Breast epithelium (tissue), 4 donors: ENCODE measurements at regions not wholly inside any gene's neighbourhood (a gene's known extent, or its start where the extent isn't known, plus 50 kb on each side); places are given as distances from the start of the nearest gene placed in this dataset.

Experiments used
- DNase-seq, 2 donors: peaks; one replicate each; pipeline ENCODE4 v3.0.0-alpha.2; 2019; ENCODE audit warnings: low spot score in 2 of 2
- H3K27ac ChIP-seq, 2 donors: fragments of 200-600 bp; sonication (generic) in 1 of 2; one replicate each; pipeline ENCODE4 v1.5.1; 2016 to 2019; ENCODE audit warnings: mild to moderate bottlenecking in 1 of 2
- H3K27me3 ChIP-seq, 2 donors: fragments of 200-600 bp; sonication (generic) in 1 of 2; one replicate each; pipeline versions ENCODE4 v1.5.1 to v1.6.0; 2017 to 2019; ENCODE audit warnings: control low read depth in 1 of 2, mild to moderate bottlenecking in 1 of 2
- H3K36me3 ChIP-seq: fragments of 200-600 bp; one replicate; pipeline ENCODE4 v1.5.1; 2019
- H3K4me1 ChIP-seq, 2 donors: fragments of 200-600 bp; sonication (generic); one replicate each; pipeline ENCODE4 v1.5.1; 2016 to 2019; ENCODE audit warnings: control low read depth in 1 of 2
- H3K4me3 ChIP-seq, 3 donors: fragments of 200-600 bp; sonication (generic); 1 replicate in 2 of 3; 2 replicates in 1 of 3; pipeline ENCODE4 v1.5.1; 2016 to 2019; ENCODE audit warnings: mild to moderate bottlenecking in 3 of 3, moderate library complexity in 2 of 3
- H3K9me3 ChIP-seq, 2 donors: fragments of 200-600 bp; sonication (generic) in 1 of 2; one replicate each; pipeline ENCODE4 v1.5.1; 2016 to 2019; ENCODE audit warnings: control low read depth in 1 of 2
- CTCF ChIP-seq, 3 donors: fragments of 450-650 bp; IDR thresholded peaks; one replicate each; pipeline ENCODE4 v1.5.1; 2016 to 2017; ENCODE audit warnings: antibody characterized with exemption in 3 of 3, mild to moderate bottlenecking in 3 of 3, moderate library complexity in 3 of 3
- POLR2A ChIP-seq: fragments of 450-650 bp; IDR thresholded peaks from one replicate; pipeline ENCODE4 v1.6.1; 2016; ENCODE audit warnings: antibody characterized with exemption, mild to moderate bottlenecking, moderate library complexity
- POLR2AphosphoS5 ChIP-seq, 3 donors: sonication (generic); formaldehyde crosslinking; IDR thresholded peaks; one replicate each; pipeline ENCODE4 v1.6.1; 2017; ENCODE audit warnings: antibody characterized with exemption in 3 of 3
- intact Hi-C: fragments of 100-400 bp; cut with DNase I; formaldehyde crosslinking; loops from one replicate; pipeline ENCODE4 v1.15.1; 2023; ENCODE audit warnings: low total_unique reads

GRCh38 chr11:70908223-70908622, 344.2 kb downstream of the SHANK2 start:
- DNase-seq: peak in 1 of 2 donors; percentile 45
- intact Hi-C loops: no loop called here
- no peak for TF ChIP-seq POLR2A
- TF ChIP-seq POLR2AphosphoS5 (IDR thresholded peaks at IDR 0.05): no peak
- no peak for TF ChIP-seq CTCF (IDR thresholded peaks at IDR 0.05)

GRCh38 chr11:70910835-70911234, 341.5 kb downstream of the SHANK2 start:
- intact Hi-C loops: no loop called here
- H3K9me3 ChIP-seq: no peaks in the 10 kb centered on the region
- no peak for TF ChIP-seq CTCF (IDR thresholded peaks at IDR 0.05)
- no peak for TF ChIP-seq POLR2AphosphoS5 (IDR thresholded peaks at IDR 0.05)
- no peak for TF ChIP-seq POLR2A

More at GRCh38 chr11:70908223-70908622, 344.2 kb downstream of the SHANK2 start:
- Histone ChIP-seq H3K27ac (no peak overlapping the region), H3K9me3 (no peaks in the 10 kb centered on the region), H3K4me1 (no peaks in the 10 kb centered on the region), H3K36me3 (no peaks in the 10 kb centered on the region), H3K27me3 (no peaks in the 10 kb centered on the region), H3K4me3 (no peak overlapping the region)

GRCh38 chr11:70912226-70912840, 340.0 kb downstream of the SHANK2 start:
- Histone ChIP-seq H3K4me3 (no peak overlapping the region), H3K36me3 (no peaks in the 10 kb centered on the region), H3K9me3 (no peaks in the 10 kb centered on the region), H3K4me1 (no peaks in the 10 kb centered on the region), H3K27ac (no peak overlapping the region), H3K27me3 (no peaks in the 10 kb centered on the region)
- TF ChIP-seq POLR2AphosphoS5 (IDR thresholded peaks at IDR 0.05): no peak
- intact Hi-C loops: no loop called here
- DNase-seq: peak in 1 of 2 donors; percentile 17

More at GRCh38 chr11:70910835-70911234, 341.5 kb downstream of the SHANK2 start:
- Histone ChIP-seq H3K27ac (no peak overlapping the region), H3K27me3 (no peaks in the 10 kb centered on the region), H3K4me1 (no peaks in the 10 kb centered on the region), H3K36me3 (no peaks in the 10 kb centered on the region), H3K4me3 (no peak overlapping the region)
- DNase-seq: peak in 1 of 2 donors; percentile 3

GRCh38 chr11:70913715-70914231, 338.6 kb downstream of the SHANK2 start:
- peak; percentile 15 to 18 for DNase-seq
- no peak overlapping the region for H3K4me3 ChIP-seq
- H3K27ac ChIP-seq: peak overlapping the region; percentile 20 to 60

GRCh38 chr11:70914496-70914895, 337.9 kb downstream of the SHANK2 start:
- intact Hi-C loops: no loop called here
- TF ChIP-seq POLR2A (no peak), CTCF (IDR thresholded peaks at IDR 0.05) (no peak), POLR2AphosphoS5 (IDR thresholded peaks at IDR 0.05) (no peak)
- Histone ChIP-seq H3K9me3 (no peaks in the 10 kb centered on the region), H3K27ac (peak overlapping the region in 1 of 2 donors; percentile 60), H3K36me3 (no peaks in the 10 kb centered on the region), H3K27me3 (no peaks in the 10 kb centered on the region), H3K4me1 (no peaks in the 10 kb centered on the region), H3K4me3 (no peak overlapping the region)
- peak in 1 of 2 donors; percentile 14 for DNase-seq

More at GRCh38 chr11:70913715-70914231, 338.6 kb downstream of the SHANK2 start:
- no peaks in the 10 kb centered on the region for H3K36me3 ChIP-seq
- H3K27me3 ChIP-seq: no peaks in the 10 kb centered on the region
- no peaks in the 10 kb centered on the region for H3K4me1 ChIP-seq
- TF ChIP-seq POLR2AphosphoS5 (IDR thresholded peaks at IDR 0.05) (no peak), POLR2A (no peak)
- intact Hi-C loops: no loop called here
- no peaks in the 10 kb centered on the region for H3K9me3 ChIP-seq

- Histone ChIP-seq H3K27ac (no peak overlapping the region), H3K27me3 (no peaks in the 10 kb centered on the region), H3K4me1 (no peaks in the 10 kb centered on the region), H3K36me3 (no peaks in the 10 kb centered on the region), H3K4me3 (no peak overlapping the region), H3K9me3 (peaks cover 0 to 3% of the 10 kb centered on the region in 2 donors)
- intact Hi-C loops: no loop called here
- TF ChIP-seq POLR2AphosphoS5 (IDR thresholded peaks at IDR 0.05) (no peak), CTCF (IDR thresholded peaks at IDR 0.05) (no peak), POLR2A (no peak)
- DNase-seq: peak in 1 of 2 donors; percentile 22
These were observed 337.0 kb downstream of the SHANK2 start for GRCh38 chr11:70915158-70915985.
